Posterior cingulate gyrus (tissue), 11 donors: ENCODE measurements at regions not wholly inside any gene's neighbourhood (a gene's known extent, or its start where the extent isn't known, plus 50 kb on each side); places are given as distances from the start of the nearest gene placed in this dataset.
A peak's percentile ranks its signal among the peaks of the same experiment; 100 is the strongest.
"Not testable (repeated sequence)": the region's sequence is repeated elsewhere in the genome, so short reads cannot be mapped to it uniquely, and the experiment has no call there.

Experiments used
- DNase-seq, 10 donors: peaks; one replicate each; pipeline versions ENCODE4 v3.0.0 to v3.0.0-alpha.2; 2020 to 2021; ENCODE audit warnings: mixed read lengths in 3 of 10
- intact Hi-C: fragments of 100-400 bp; cut with DNase I; formaldehyde crosslinking; loops from one replicate; pipeline ENCODE4 v1.15.1; 2023

- no peak for DNase-seq
- intact Hi-C loops: no loop called here
Observed at GRCh38 chr4:19657856-19658255, 593.8 kb upstream of the SLIT2 start.

DNA sequence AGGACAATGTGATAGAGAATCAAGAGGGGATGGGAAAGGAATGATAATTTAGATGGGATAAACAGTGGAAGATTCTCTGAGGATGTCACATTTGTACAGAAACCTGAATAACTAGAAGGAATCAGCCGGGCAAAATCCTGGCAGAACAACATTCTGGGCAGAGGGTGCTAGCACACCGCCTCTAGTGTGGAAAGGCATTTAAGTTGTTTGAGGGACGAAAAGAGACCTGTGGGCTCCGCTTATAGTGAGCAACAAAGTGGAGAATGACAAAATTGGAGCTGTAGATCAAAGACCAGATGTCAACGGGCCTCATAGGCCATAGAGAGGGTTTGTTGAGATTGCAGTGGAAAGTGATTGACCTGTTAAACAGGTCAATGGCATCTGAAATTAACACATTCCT, 596.0 kb upstream of the SLIT2 start:
- DNase-seq: no peak
- intact Hi-C loops: no loop called here

- no peak for DNase-seq
- intact Hi-C loops: no loop called here
Observed at GRCh38 chr4:19650903-19651864, 600.5 kb upstream of the SLIT2 start.

DNA sequence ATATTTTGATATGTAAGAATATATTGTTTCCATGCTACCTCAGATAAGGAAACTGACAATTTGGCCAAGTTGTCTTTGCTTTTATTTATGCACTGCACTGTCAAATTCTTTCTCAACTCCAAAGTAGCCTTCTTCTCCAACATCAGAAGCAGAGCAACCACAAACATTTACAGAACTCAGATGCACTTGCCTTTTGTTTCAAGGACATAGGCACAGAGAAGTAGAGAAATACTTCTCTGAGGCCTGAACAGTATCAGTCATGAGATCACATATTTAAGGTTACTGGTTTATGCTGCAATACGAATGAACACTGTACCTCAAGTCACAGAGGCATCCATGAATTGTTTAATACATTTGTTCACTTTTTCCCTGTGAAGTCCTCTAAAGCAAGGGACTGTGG, 606.1 kb upstream of the SLIT2 start:
- intact Hi-C loops: no loop called here
- no peak for DNase-seq

GRCh38 chr4:19636451-19636850, 615.3 kb upstream of the SLIT2 start:
- no peak for DNase-seq
- intact Hi-C loops: no loop called here

DNA sequence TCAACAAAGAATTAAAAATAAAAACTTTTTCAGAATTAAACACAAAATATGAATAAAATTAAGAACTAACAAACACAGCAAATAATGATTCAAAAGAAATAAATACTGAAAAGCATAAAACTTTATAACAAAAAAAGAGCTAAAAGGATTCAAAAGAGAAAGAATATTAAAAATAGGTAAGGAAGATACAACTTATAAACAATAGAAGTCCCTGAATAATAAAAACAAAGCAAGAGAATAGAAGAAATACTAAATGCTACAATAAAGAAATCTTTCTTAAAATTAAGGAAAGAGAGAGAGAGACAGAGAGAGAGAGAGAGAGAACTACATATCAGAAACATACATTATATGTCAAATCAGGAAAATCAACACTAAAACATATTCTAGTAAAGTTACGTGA, 619.9 kb upstream of the SLIT2 start:
- intact Hi-C loops: no loop called here
- DNase-seq: no peak

- DNase-seq: no peak
- intact Hi-C loops: no loop called here
Observed at GRCh38 chr4:19623866-19624265, 627.8 kb upstream of the SLIT2 start.

DNA sequence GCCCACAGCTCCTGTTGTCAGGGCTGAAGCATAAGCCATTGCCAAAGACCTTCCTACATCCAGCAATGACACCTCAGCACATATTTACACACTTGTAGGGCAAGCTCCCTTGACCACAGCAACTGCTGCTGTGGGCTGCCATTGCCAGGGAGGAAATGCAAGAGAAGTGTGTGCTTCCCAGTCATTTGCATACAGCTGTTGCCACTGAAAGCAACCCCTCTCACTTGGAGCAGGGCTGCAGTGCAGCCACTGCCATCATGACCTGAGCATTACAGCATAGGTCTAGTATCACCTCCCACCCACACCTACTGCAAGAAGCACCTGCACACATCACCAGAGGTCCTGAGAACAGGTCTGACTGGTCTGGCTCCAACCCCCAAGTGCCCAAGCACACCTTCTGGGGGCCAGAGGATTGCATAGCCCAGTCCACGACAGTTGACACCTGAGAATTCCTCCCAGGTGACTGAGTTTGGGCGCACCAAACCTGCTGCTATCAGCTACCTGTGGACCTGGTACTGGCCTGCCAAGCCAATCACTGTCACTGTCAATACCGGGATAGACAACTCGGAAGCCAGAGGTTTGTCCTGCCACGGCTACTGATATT, 636.5 kb upstream of the SLIT2 start:
- peak in 1 of 10 donors; percentile 51 for DNase-seq
- intact Hi-C loops: no loop called here

- intact Hi-C loops: no loop called here
Observed at GRCh38 chr4:19614171-19614570, 637.5 kb upstream of the SLIT2 start.

DNA sequence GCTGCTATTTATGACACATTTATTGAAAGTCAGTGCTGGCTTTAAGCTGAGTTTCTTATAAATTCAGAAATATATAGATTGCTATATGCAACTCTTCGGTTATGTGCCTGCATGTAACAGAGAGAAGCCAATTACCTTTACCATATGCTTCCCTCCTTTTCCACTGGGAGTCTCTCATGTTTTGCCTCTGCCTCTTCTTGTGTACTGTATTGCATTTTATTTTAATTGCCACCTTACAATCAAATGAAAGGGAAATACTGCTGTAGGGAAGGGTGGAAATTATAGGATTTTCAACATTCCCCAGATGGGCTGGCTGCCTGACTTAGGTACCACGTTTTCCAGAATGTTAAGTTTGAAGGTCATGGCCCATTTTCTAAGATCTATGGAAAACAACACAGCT, 655.4 kb upstream of the SLIT2 start:
- intact Hi-C loops: no loop called here
- DNase-seq: no peak

More at GRCh38 chr4:19614171-19614570, 637.5 kb upstream of the SLIT2 start:
- no peak for DNase-seq

DNA sequence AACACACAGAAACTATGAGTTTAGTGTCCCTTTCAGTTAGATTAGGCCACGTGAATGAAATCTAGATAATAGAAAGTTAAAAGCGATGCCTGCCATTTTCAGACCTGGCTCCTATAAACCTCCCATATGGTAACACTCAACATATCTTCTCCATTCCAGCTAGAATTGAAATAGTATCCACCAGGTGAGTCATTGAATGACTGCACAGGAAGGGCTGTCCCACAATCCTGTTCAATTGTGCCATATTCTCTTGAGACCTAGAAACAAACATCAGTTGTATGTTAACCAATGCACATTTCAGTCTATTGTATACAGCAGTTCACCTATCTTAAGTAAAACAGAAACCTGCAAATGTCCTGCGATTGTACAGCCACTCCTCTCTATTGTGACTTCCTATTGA, 659.3 kb upstream of the SLIT2 start:
- intact Hi-C loops: no loop called here
- no peak for DNase-seq

DNA sequence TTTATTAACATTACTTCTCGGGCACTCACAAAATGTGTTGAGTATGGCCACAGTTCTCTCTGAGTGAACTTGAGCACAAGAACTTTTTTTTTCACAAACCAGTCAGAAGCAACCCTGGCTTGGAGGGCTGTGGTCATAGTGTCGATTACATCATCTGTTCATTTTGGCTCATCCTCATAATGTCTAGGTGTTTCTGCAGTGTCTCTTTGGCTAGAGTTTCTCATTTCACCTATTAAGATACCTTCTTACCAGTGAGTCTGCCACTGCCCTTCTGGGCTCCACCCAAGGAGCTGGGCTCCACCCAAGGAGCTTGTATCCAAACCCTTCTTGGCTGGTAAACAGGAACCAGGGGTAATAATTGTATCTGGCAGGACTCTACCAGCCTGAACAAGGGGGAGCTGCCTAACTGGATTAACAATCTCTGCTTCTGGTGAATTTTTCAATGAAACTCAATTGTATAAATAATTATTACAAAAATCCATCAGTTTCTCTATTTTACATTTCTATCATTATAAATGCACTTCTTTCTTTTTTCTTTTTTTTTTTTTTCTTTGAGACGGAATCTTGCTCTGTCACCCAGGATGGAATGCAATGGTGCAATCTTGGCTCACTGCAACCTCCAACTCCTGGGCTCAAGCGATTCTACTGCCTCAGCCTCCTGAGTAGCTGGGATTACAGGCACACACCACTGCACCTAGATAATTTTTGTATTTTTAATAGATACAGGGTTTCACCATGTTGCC, 667.7 kb upstream of the SLIT2 start:
- intact Hi-C loops: no loop called here
- no peak for DNase-seq

- intact Hi-C loops: no loop called here
- no peak for DNase-seq
Observed at GRCh38 chr4:19580095-19580494, 671.6 kb upstream of the SLIT2 start.

DNA sequence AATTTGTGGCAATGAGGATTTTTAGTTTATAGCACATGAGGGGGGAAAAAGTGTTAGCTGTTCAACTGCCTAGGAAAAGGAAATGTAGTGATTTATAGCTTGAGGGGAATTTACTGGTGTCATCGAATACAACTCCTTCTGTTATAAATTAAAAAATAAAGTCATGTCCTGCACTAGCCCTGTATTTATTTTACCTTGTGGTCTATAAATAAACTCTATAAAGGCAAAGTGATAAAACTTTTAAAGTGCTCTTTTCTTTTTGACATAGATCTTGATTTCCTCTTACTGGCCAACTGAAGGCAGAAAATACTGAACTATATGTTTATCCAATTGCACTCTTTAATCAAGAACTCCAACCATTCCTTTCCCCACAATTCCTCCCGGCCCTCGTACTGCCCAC, 672.1 kb upstream of the SLIT2 start:
- intact Hi-C loops: no loop called here
- no peak for DNase-seq

GRCh38 chr4:19577097-19577496, 674.6 kb upstream of the SLIT2 start:
- intact Hi-C loops: no loop called here
- no peak for DNase-seq

DNA sequence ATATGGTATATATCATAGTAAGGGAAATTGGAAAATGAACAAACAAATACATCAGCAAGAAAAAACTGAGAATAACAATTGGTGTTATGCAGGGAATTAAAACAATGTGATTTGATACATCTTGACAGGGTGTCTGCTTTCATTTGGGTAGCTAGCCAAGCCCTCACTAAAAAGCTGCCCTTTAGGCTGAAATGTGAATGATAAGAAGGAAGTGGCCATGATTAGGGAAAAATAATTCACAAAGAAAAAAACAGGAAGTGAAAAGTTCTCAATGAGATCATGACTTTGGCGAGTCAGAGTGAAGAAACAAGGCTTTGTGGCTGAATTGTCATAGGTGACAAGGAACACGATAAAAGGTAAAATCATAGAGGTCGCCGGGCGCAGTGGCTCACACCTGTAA, 675.8 kb upstream of the SLIT2 start:
- intact Hi-C loops: no loop called here
- no peak for DNase-seq

DNA sequence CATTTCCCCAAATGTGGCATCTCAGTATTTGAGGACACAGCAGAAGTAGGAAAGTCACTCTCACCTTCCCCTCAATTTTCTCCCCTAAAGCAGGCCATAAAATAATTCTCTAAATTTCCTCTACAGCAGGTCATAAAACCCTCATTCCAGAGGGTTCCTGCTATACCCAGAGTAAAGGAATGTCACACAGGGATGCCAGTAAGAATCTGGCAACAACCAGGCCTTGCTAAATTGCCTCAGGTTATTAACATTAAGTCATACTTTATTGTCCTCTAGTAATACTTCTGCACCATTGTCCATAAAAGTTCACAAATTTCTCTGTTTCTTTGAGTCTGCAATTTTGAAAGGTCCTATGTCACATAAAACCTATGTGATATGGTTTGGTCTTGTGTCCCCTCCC, 685.7 kb upstream of the SLIT2 start:
- intact Hi-C loops: no loop called here
- no peak for DNase-seq

GRCh38 chr4:19562456-19562855, 689.2 kb upstream of the SLIT2 start:
- intact Hi-C loops: no loop called here
- DNase-seq: no peak

GRCh38 chr4:19557161-19557560, 694.5 kb upstream of the SLIT2 start:
- no peak for DNase-seq
- intact Hi-C loops: no loop called here

- DNase-seq, intact Hi-C loops: not testable (repeated sequence)
Observed at GRCh38 chr4:19556276-19556675, 695.4 kb upstream of the SLIT2 start.

DNA sequence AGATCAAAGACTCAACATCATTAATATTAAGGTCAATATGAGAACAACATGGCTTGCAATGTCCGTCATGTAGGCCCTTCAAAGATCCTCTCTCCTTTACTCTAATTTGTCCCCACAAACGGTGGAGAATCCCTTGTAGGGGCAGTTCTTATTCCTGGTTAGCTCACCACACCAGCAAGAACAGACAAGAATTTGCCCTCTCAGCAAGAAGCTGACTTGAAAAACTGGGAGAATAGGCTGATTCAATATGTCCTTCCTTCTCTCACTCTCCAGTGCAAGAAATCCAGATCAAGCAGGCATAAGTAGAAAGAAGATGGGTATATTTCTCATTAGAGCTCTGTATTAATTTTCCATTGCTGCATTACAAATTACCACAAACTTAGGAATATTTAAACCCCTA, 704.2 kb upstream of the SLIT2 start:
- DNase-seq: no peak
- intact Hi-C loops: no loop called here
